Skeletal muscle tissue (tissue), 3 donors: ENCODE measurements at regions not wholly inside any gene's neighbourhood (a gene's known extent, or its start where the extent isn't known, plus 50 kb on each side); places are given as distances from the start of the nearest gene placed in this dataset.

Experiments
- H3K27ac ChIP-seq: one replicate; pipeline ENCODE4 v1.7.0; 2013; ENCODE audit warnings: mild to moderate bottlenecking, low read depth, low read length, inconsistent platforms
- H3K27me3 ChIP-seq, 3 donors: one replicate each; pipeline ENCODE4 v1.7.0; 2013; ENCODE audit warnings: low read length in 3 of 3; ENCODE audit not compliant: control insufficient read depth in 3 of 3, insufficient read depth in 3 of 3
- H3K36me3 ChIP-seq, 3 donors: one replicate each; pipeline ENCODE4 v1.7.0; 2013; ENCODE audit warnings: low read length in 3 of 3; ENCODE audit not compliant: control insufficient read depth in 3 of 3, insufficient read depth in 3 of 3
- H3K4me1 ChIP-seq, 3 donors: one replicate each; pipeline ENCODE4 v1.7.0; 2013; ENCODE audit warnings: low read length in 3 of 3, mild to moderate bottlenecking in 3 of 3; ENCODE audit not compliant: control insufficient read depth in 3 of 3, insufficient read depth in 3 of 3
- H3K4me3 ChIP-seq, 3 donors: one replicate each; pipeline ENCODE4 v1.7.0; 2013; ENCODE audit warnings: low read length in 3 of 3
- H3K9ac ChIP-seq, 3 donors: one replicate each; pipeline ENCODE4 v1.7.0; 2013; ENCODE audit warnings: low read length in 3 of 3, mild to moderate bottlenecking in 3 of 3, moderate library complexity in 2 of 3, low read depth in 1 of 3
- H3K9me3 ChIP-seq, 3 donors: one replicate each; pipeline ENCODE4 v1.7.0; 2013; ENCODE audit warnings: low read length in 3 of 3; ENCODE audit not compliant: control insufficient read depth in 3 of 3
- donor health status: Osteomylitis.

GRCh38 chr5:173413471-173413982, 85.3 kb upstream of the STC2 start:
- H3K9me3 ChIP-seq: no peaks in the 10 kb centered on the region
- no peaks in the 10 kb centered on the region for H3K36me3 ChIP-seq
- peaks cover 4 to 11% (median 10%) of the 10 kb centered on the region in 3 donors for H3K27me3 ChIP-seq
- H3K4me3 ChIP-seq: no peak overlapping the region
- H3K4me1 ChIP-seq: peaks cover 0 to 5% (median 0%) of the 10 kb centered on the region in 3 donors
- no peak overlapping the region for H3K9ac ChIP-seq
- H3K27ac ChIP-seq: no peak overlapping the region

GRCh38 chr5:173412566-173412965, 84.4 kb upstream of the STC2 start:
- H3K4me3 ChIP-seq: no peak overlapping the region
- no peaks in the 10 kb centered on the region for H3K9me3 ChIP-seq
- no peaks in the 10 kb centered on the region for H3K36me3 ChIP-seq
- no peak overlapping the region for H3K9ac ChIP-seq
- H3K4me1 ChIP-seq: peaks cover 0 to 5% (median 0%) of the 10 kb centered on the region in 3 donors
- peaks cover 4 to 11% (median 10%) of the 10 kb centered on the region in 3 donors for H3K27me3 ChIP-seq
- H3K27ac ChIP-seq: no peak overlapping the region

- no peak overlapping the region for H3K4me3 ChIP-seq
- peaks cover 0 to 5% (median 0%) of the 10 kb centered on the region in 3 donors for H3K4me1 ChIP-seq
- H3K27me3 ChIP-seq: peaks cover 4 to 11% (median 10%) of the 10 kb centered on the region in 3 donors
- H3K27ac ChIP-seq: no peak overlapping the region
- H3K9ac ChIP-seq: no peak overlapping the region
- no peaks in the 10 kb centered on the region for H3K9me3 ChIP-seq
- no peaks in the 10 kb centered on the region for H3K36me3 ChIP-seq
Observed at GRCh38 chr5:173411791-173412555, 83.8 kb upstream of the STC2 start.

- Histone ChIP-seq H3K27me3 (peaks cover 4 to 11% (median 10%) of the 10 kb centered on the region in 3 donors), H3K36me3 (no peaks in the 10 kb centered on the region), H3K9me3 (no peaks in the 10 kb centered on the region), H3K9ac (no peak overlapping the region), H3K4me3 (no peak overlapping the region), H3K4me1 (peaks cover 0 to 5% (median 0%) of the 10 kb centered on the region in 3 donors), H3K27ac (no peak overlapping the region)
Observed at GRCh38 chr5:173410459-173411233, 82.4 kb upstream of the STC2 start.

GRCh38 chr5:173408946-173409345, 80.7 kb upstream of the STC2 start:
- no peaks in the 10 kb centered on the region for H3K9me3 ChIP-seq
- H3K27me3 ChIP-seq: peaks cover 0 to 10% (median 9%) of the 10 kb centered on the region in 3 donors
- no peak overlapping the region for H3K27ac ChIP-seq
- H3K4me3 ChIP-seq: no peak overlapping the region
- H3K9ac ChIP-seq: no peak overlapping the region
- peaks cover 0 to 5% (median 0%) of the 10 kb centered on the region in 3 donors for H3K4me1 ChIP-seq
- no peaks in the 10 kb centered on the region for H3K36me3 ChIP-seq

- Histone ChIP-seq H3K9ac (no peak overlapping the region), H3K4me1 (no peaks in the 10 kb centered on the region), H3K4me3 (no peak overlapping the region), H3K27me3 (peaks cover 0 to under 1% (median 0%) of the 10 kb centered on the region in 3 donors), H3K9me3 (no peaks in the 10 kb centered on the region), H3K36me3 (no peaks in the 10 kb centered on the region), H3K27ac (no peak overlapping the region)
Observed at GRCh38 chr5:173399851-173400250, 71.6 kb upstream of the STC2 start.

GRCh38 chr5:173397516-173397915, 69.3 kb upstream of the STC2 start:
- no peak overlapping the region for H3K4me3 ChIP-seq
- no peak overlapping the region for H3K27ac ChIP-seq
- H3K9ac ChIP-seq: no peak overlapping the region
- H3K4me1 ChIP-seq: no peaks in the 10 kb centered on the region
- peaks cover 0 to 3% (median 0%) of the 10 kb centered on the region in 3 donors for H3K27me3 ChIP-seq
- H3K36me3 ChIP-seq: no peaks in the 10 kb centered on the region
- no peaks in the 10 kb centered on the region for H3K9me3 ChIP-seq

GRCh38 chr5:173396311-173396993, 68.2 kb upstream of the STC2 start:
- H3K9me3 ChIP-seq: no peaks in the 10 kb centered on the region
- H3K27me3 ChIP-seq: peaks cover 0 to 3% (median 0%) of the 10 kb centered on the region in 3 donors
- no peak overlapping the region for H3K4me3 ChIP-seq
- no peaks in the 10 kb centered on the region for H3K36me3 ChIP-seq
- H3K4me1 ChIP-seq: no peaks in the 10 kb centered on the region
- no peak overlapping the region for H3K9ac ChIP-seq
- H3K27ac ChIP-seq: no peak overlapping the region

- H3K27ac ChIP-seq: no peak overlapping the region
- H3K4me3 ChIP-seq: no peak overlapping the region
- H3K9me3 ChIP-seq: no peaks in the 10 kb centered on the region
- no peaks in the 10 kb centered on the region for H3K36me3 ChIP-seq
- H3K4me1 ChIP-seq: no peaks in the 10 kb centered on the region
- no peak overlapping the region for H3K9ac ChIP-seq
- peaks cover 0 to 3% (median 0%) of the 10 kb centered on the region in 3 donors for H3K27me3 ChIP-seq
Observed at GRCh38 chr5:173395933-173396308, 67.7 kb upstream of the STC2 start.
